ENCODE measurements at regions not wholly inside any gene's neighbourhood (a gene's known extent, or its start where the extent isn't known, plus 50 kb on each side); places are given as distances from the start of the nearest gene placed in this dataset.

GRCh38 chr6:143002686-143003085 is 57.7 kb upstream of the HIVEP2 start:
- POLR2A ChIA-PET = no interaction called here
- CTCF ChIA-PET = no interaction called here
- TF ChIP-seq ZNF658 (tag by site-specific recombination; IDR thresholded peaks at IDR 0.05) = no peak
- TF ChIP-seq ZNF239 (tag by site-specific recombination; IDR thresholded peaks at IDR 0.05) = no peak
- no peak for TF ChIP-seq PBX3 (CRISPR knock-in tag; IDR thresholded peaks at IDR 0.05)
- TF ChIP-seq ZNF174 (tag by site-specific recombination; IDR thresholded peaks at IDR 0.05) = no peak
- TF ChIP-seq ZFP3 (tag by site-specific recombination; IDR thresholded peaks at IDR 0.05; ENCODE audit: low read depth) = no peak
- no peak for TF ChIP-seq PRDM1 (tag by site-specific recombination; IDR thresholded peaks at IDR 0.05)
- Histone ChIP-seq H3K9me3 (ENCODE audit: control insufficient read depth, insufficient read depth, low read depth, low read length) (no peaks in the 10 kb centered on the region; the same call in 1 of the 2 replicates), H3K27ac (ENCODE audit: extremely low read depth, low read depth, low read length) (no peak overlapping the region), H3K4me3 (ENCODE audit: low read depth, low read length) (no peak overlapping the region), H3K4me1 (ENCODE audit: control insufficient read depth, insufficient read depth, low read length) (no peaks in the 10 kb centered on the region), H3K36me3 (ENCODE audit: control insufficient read depth in 2 of 2, insufficient read depth in 1 of 2, low read length in 2 of 2) (no peaks in the 10 kb centered on the region)

GRCh38 chr6:143003676-143004075 is 57.0 kb upstream of the AIG1 start:
- TF ChIP-seq INSM2 (tag by site-specific recombination; IDR thresholded peaks at IDR 0.05) (no peak), ZFP41 (tag by site-specific recombination; IDR thresholded peaks at IDR 0.05; ENCODE audit: borderline replicate concordance) (no peak), ZNF560 (tag by site-specific recombination; IDR thresholded peaks at IDR 0.05; ENCODE audit: borderline replicate concordance) (no peak), ZNF10 (tag by site-specific recombination; IDR thresholded peaks at IDR 0.05) (no peak), ZBTB7A (tag by site-specific recombination; IDR thresholded peaks at IDR 0.05; ENCODE audit: low read depth) (no peak), ZNF610 (tag by site-specific recombination; IDR thresholded peaks at IDR 0.05; ENCODE audit: borderline replicate concordance) (no peak), PATZ1 (tag by site-specific recombination; IDR thresholded peaks at IDR 0.05) (no peak), ZNF549 (tag by site-specific recombination; IDR thresholded peaks at IDR 0.05) (no peak), KLF16 (tag by site-specific recombination; IDR thresholded peaks at IDR 0.05) (no peak), ZSCAN4 (tag by site-specific recombination; IDR thresholded peaks at IDR 0.05) (no peak), ZNF398 (tag by site-specific recombination; IDR thresholded peaks at IDR 0.05) (no peak), ZBTB48 (tag by site-specific recombination; IDR thresholded peaks at IDR 0.05) (no peak), TCF7L2 (IDR thresholded peaks at IDR 0.05; ENCODE audit: borderline replicate concordance, low read depth, low read length) (no peak), HOXC10 (CRISPR knock-in tag; IDR thresholded peaks at IDR 0.05) (no peak), ZNF362 (tag by site-specific recombination; IDR thresholded peaks at IDR 0.05) (no peak), ZFP37 (tag by site-specific recombination; IDR thresholded peaks at IDR 0.05) (no peak), ZNF501 (tag by site-specific recombination; IDR thresholded peaks at IDR 0.05) (no peak), ZNF621 (tag by site-specific recombination; IDR thresholded peaks at IDR 0.05) (no peak)
- Histone ChIP-seq H3K36me3 (ENCODE audit: control insufficient read depth in 2 of 2, insufficient read depth in 1 of 2, low read length in 2 of 2) (no peaks in the 10 kb centered on the region), H3K4me3 (ENCODE audit: low read depth, low read length) (no peak overlapping the region), H3K27ac (ENCODE audit: extremely low read depth, low read depth, low read length) (no peak overlapping the region), H3K9me3 (ENCODE audit: control insufficient read depth, insufficient read depth, low read depth, low read length) (no peaks in the 10 kb centered on the region; the same call in 1 of the 2 replicates), H3K4me1 (ENCODE audit: control insufficient read depth, insufficient read depth, low read length) (no peaks in the 10 kb centered on the region)
- ChIA-PET CTCF (interaction anchor here (0.7 kb wide), 1 partner anchor 322 kb away, joined by 4 read pairs; no protein-coding TSS in a partner anchor), POLR2A (no interaction called here)

Measured in HEK293 (cell line).